ENCODE measurements at regions not wholly inside any gene's neighbourhood (a gene's known extent, or its start where the extent isn't known, plus 50 kb on each side); places are given as distances from the start of the nearest gene placed in this dataset.

DNA sequence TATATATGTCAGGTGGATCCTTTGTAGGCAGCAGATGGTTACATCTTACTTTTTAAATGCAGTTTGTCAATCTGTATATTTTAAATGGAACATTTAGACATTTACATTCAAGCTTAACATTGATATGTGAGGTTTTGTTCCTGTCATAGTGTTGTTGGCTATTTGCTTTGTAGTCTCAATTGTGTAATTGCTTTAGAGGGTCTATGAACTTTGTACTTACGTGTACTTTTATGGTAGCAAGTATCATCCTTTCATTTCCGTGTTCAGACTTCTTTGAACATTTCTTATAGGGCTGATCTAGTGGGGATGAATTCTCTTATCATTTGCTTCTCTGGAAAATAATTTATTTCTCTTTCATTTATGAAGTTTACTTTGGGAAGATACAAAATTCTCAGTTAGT is 656.0 kb downstream of the OTOL1 start:
- H3K27ac ChIP-seq (ENCODE audit: extremely low read depth, low read depth, low read length) = no peak overlapping the region
- H3K4me3 ChIP-seq (ENCODE audit: low read depth, low read length) = no peak overlapping the region
- TF ChIP-seq GLI2 (tag by site-specific recombination; IDR thresholded peaks at IDR 0.05; ENCODE audit: borderline replicate concordance, low read depth) (no peak), ZSCAN30 (tag by site-specific recombination; IDR thresholded peaks at IDR 0.05) (no peak), INSM2 (tag by site-specific recombination; IDR thresholded peaks at IDR 0.05) (no peak), ZNF121 (tag by site-specific recombination; IDR thresholded peaks at IDR 0.05) (no peak), ZNF621 (tag by site-specific recombination; IDR thresholded peaks at IDR 0.05) (no peak), ZNF211 (tag by site-specific recombination; IDR thresholded peaks at IDR 0.05; ENCODE audit: low read depth) (no peak), OVOL3 (tag by site-specific recombination; IDR thresholded peaks at IDR 0.05) (no peak), ZNF239 (tag by site-specific recombination; IDR thresholded peaks at IDR 0.05) (no peak), ZNF114 (tag by site-specific recombination; IDR thresholded peaks at IDR 0.05) (no peak), ZNF561 (tag by site-specific recombination; IDR thresholded peaks at IDR 0.05; ENCODE audit: borderline replicate concordance) (no peak), ELK4 (IDR thresholded peaks at IDR 0.05; ENCODE audit: borderline replicate concordance, low read depth, low read length) (no peak)
- TF ChIP-seq, protein P1, sequence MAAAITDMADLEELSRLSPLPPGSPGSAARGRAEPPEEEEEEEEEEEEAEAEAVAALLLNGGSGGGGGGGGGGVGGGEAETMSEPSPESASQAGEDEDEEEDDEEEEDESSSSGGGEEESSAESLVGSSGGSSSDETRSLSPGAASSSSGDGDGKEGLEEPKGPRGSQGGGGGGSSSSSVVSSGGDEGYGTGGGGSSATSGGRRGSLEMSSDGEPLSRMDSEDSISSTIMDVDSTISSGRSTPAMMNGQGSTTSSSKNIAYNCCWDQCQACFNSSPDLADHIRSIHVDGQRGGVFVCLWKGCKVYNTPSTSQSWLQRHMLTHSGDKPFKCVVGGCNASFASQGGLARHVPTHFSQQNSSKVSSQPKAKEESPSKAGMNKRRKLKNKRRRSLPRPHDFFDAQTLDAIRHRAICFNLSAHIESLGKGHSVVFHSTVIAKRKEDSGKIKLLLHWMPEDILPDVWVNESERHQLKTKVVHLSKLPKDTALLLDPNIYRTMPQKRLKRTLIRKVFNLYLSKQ (tag by site-specific recombination; IDR thresholded peaks at IDR 0.05; ENCODE audit: borderline replicate concordance) = no peak
- ChIA-PET CTCF (no interaction called here), POLR2A (no interaction called here)
- H3K9me3 ChIP-seq (ENCODE audit: control insufficient read depth, insufficient read depth, low read depth, low read length) = no peaks in the 10 kb centered on the region
- H3K4me1 ChIP-seq (ENCODE audit: control insufficient read depth, insufficient read depth, low read length) = no peaks in the 10 kb centered on the region
- no peaks in the 10 kb centered on the region for H3K36me3 ChIP-seq (ENCODE audit: control insufficient read depth in 2 of 2, insufficient read depth in 1 of 2, low read length in 2 of 2)

- H3K4me3 ChIP-seq (ENCODE audit: low read depth, low read length) = no peak overlapping the region
- ChIA-PET CTCF (no interaction called here), POLR2A (no interaction called here)
- H3K27ac ChIP-seq (ENCODE audit: extremely low read depth, low read depth, low read length) = no peak overlapping the region
- no peaks in the 10 kb centered on the region for H3K36me3 ChIP-seq (ENCODE audit: control insufficient read depth in 2 of 2, insufficient read depth in 1 of 2, low read length in 2 of 2)
- H3K9me3 ChIP-seq (ENCODE audit: control insufficient read depth, insufficient read depth, low read depth, low read length) = no peaks in the 10 kb centered on the region
- H3K4me1 ChIP-seq (ENCODE audit: control insufficient read depth, insufficient read depth, low read length) = no peaks in the 10 kb centered on the region
- TF ChIP-seq KLF9 (tag by site-specific recombination; IDR thresholded peaks at IDR 0.05; ENCODE audit: low read depth) (no peak), ZSCAN30 (tag by site-specific recombination; IDR thresholded peaks at IDR 0.05) (no peak), ZNF280C (tag by site-specific recombination; IDR thresholded peaks at IDR 0.05) (no peak), ZNF404 (tag by site-specific recombination; IDR thresholded peaks at IDR 0.05) (no peak), ZNF184 (tag by site-specific recombination; IDR thresholded peaks at IDR 0.05) (no peak), GFI1B (tag by site-specific recombination; IDR thresholded peaks at IDR 0.05) (no peak), ZNF514 (tag by site-specific recombination; IDR thresholded peaks at IDR 0.05) (no peak), ZNF837 (tag by site-specific recombination; IDR thresholded peaks at IDR 0.05) (no peak), ZNF747 (tag by site-specific recombination; IDR thresholded peaks at IDR 0.05) (no peak)
- TF ChIP-seq, protein P2, sequence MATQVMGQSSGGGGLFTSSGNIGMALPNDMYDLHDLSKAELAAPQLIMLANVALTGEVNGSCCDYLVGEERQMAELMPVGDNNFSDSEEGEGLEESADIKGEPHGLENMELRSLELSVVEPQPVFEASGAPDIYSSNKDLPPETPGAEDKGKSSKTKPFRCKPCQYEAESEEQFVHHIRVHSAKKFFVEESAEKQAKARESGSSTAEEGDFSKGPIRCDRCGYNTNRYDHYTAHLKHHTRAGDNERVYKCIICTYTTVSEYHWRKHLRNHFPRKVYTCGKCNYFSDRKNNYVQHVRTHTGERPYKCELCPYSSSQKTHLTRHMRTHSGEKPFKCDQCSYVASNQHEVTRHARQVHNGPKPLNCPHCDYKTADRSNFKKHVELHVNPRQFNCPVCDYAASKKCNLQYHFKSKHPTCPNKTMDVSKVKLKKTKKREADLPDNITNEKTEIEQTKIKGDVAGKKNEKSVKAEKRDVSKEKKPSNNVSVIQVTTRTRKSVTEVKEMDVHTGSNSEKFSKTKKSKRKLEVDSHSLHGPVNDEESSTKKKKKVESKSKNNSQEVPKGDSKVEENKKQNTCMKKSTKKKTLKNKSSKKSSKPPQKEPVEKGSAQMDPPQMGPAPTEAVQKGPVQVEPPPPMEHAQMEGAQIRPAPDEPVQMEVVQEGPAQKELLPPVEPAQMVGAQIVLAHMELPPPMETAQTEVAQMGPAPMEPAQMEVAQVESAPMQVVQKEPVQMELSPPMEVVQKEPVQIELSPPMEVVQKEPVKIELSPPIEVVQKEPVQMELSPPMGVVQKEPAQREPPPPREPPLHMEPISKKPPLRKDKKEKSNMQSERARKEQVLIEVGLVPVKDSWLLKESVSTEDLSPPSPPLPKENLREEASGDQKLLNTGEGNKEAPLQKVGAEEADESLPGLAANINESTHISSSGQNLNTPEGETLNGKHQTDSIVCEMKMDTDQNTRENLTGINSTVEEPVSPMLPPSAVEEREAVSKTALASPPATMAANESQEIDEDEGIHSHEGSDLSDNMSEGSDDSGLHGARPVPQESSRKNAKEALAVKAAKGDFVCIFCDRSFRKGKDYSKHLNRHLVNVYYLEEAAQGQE (tag by site-specific recombination; IDR thresholded peaks at IDR 0.05) = no peak
- TF ChIP-seq, protein P3, sequence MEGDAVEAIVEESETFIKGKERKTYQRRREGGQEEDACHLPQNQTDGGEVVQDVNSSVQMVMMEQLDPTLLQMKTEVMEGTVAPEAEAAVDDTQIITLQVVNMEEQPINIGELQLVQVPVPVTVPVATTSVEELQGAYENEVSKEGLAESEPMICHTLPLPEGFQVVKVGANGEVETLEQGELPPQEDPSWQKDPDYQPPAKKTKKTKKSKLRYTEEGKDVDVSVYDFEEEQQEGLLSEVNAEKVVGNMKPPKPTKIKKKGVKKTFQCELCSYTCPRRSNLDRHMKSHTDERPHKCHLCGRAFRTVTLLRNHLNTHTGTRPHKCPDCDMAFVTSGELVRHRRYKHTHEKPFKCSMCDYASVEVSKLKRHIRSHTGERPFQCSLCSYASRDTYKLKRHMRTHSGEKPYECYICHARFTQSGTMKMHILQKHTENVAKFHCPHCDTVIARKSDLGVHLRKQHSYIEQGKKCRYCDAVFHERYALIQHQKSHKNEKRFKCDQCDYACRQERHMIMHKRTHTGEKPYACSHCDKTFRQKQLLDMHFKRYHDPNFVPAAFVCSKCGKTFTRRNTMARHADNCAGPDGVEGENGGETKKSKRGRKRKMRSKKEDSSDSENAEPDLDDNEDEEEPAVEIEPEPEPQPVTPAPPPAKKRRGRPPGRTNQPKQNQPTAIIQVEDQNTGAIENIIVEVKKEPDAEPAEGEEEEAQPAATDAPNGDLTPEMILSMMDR (tag by site-specific recombination; IDR thresholded peaks at IDR 0.05) = no peak
- TF ChIP-seq, protein P4, sequence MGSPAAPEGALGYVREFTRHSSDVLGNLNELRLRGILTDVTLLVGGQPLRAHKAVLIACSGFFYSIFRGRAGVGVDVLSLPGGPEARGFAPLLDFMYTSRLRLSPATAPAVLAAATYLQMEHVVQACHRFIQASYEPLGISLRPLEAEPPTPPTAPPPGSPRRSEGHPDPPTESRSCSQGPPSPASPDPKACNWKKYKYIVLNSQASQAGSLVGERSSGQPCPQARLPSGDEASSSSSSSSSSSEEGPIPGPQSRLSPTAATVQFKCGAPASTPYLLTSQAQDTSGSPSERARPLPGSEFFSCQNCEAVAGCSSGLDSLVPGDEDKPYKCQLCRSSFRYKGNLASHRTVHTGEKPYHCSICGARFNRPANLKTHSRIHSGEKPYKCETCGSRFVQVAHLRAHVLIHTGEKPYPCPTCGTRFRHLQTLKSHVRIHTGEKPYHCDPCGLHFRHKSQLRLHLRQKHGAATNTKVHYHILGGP (tag by site-specific recombination; IDR thresholded peaks at IDR 0.05) = no peak
These were observed 665.0 kb downstream of the OTOL1 start for GRCh38 chr3:162161595-162161994.
